HepG2 (cell line): ENCODE measurements at regions not wholly inside any gene's neighbourhood (a gene's known extent, or its start where the extent isn't known, plus 50 kb on each side); places are given as distances from the start of the nearest gene placed in this dataset.

Experiments used
- CEBPG ChIP-seq: IDR thresholded peaks from 2 replicates; pipeline ENCODE4 v1.6.1; 2016
- CHD2 ChIP-seq: IDR thresholded peaks from 2 replicates; pipeline ENCODE4 v1.6.1; 2011; ENCODE audit warnings: low read depth, low read length, improper control_type of control experiment
- NFIC ChIP-seq: IDR thresholded peaks from 2 replicates; pipeline ENCODE4 v1.6.1; 2012; ENCODE audit warnings: mild to moderate bottlenecking, low read length, inconsistent platforms
- NFKBIZ ChIP-seq: IDR thresholded peaks from 2 replicates; pipeline ENCODE4 v1.6.1; 2018; ENCODE audit warnings: missing genetic modification reagents, missing compliant biosample characterization
- SIN3A ChIP-seq: IDR thresholded peaks from 2 replicates; pipeline ENCODE4 v1.6.1; 2011; ENCODE audit warnings: low read depth, mild to moderate bottlenecking, control low read depth, low read length, borderline replicate concordance
- SKI ChIP-seq: fragments of 450-650 bp; IDR thresholded peaks from one replicate; pipeline ENCODE4 v1.6.1; 2018; ENCODE audit warnings: mild to moderate bottlenecking; ENCODE audit not compliant: partially characterized antibody
- SPEN ChIP-seq: sonication (generic); formaldehyde crosslinking; IDR thresholded peaks from 2 replicates; pipeline ENCODE4 v1.5.1; 2020; ENCODE audit warnings: low read depth, mild to moderate bottlenecking, missing genetic modification reagents
- ZBTB7A ChIP-seq: sonication (generic); formaldehyde crosslinking; IDR thresholded peaks from 2 replicates; pipeline ENCODE4 v1.8.0; 2022; ENCODE audit warnings: mild to moderate bottlenecking, missing genetic modification reagents
- ZNF441 ChIP-seq: sonication (generic); formaldehyde crosslinking; IDR thresholded peaks from 2 replicates; pipeline ENCODE4 v1.7.0; 2021; ENCODE audit warnings: missing genetic modification reagents, borderline replicate concordance
- TF ChIP-seq, protein P1 (sequence below): IDR thresholded peaks from 2 replicates; pipeline ENCODE4 v1.6.1; 2016; ENCODE audit warnings: low read depth
- TF ChIP-seq, protein P2 (sequence below): sonication (generic); formaldehyde crosslinking; IDR thresholded peaks from 2 replicates; pipeline ENCODE4 v1.4.0; 2020; ENCODE audit warnings: mild to moderate bottlenecking, missing genetic modification reagents
- TF ChIP-seq, protein P3 (sequence below), 2 experiments: IDR thresholded peaks; 2 replicates each; pipeline ENCODE4 v1.6.1; 2011 to 2012; ENCODE audit warnings: low read length in 2 of 2, borderline replicate concordance in 1 of 2, low read depth in 1 of 2, mild to moderate bottlenecking in 1 of 2, moderate library complexity in 1 of 2
- TF ChIP-seq, protein P4 (sequence below): conservative IDR thresholded peaks from 2 replicates; pipeline ENCODE4 v1.6.1; 2018; ENCODE audit warnings: missing genetic modification reagents
- TF ChIP-seq, protein P5 (sequence below): sonication (generic); formaldehyde crosslinking; conservative IDR thresholded peaks from 2 replicates; pipeline ENCODE4 v1.4.0; 2020; ENCODE audit warnings: missing genetic modification reagents

DNA sequence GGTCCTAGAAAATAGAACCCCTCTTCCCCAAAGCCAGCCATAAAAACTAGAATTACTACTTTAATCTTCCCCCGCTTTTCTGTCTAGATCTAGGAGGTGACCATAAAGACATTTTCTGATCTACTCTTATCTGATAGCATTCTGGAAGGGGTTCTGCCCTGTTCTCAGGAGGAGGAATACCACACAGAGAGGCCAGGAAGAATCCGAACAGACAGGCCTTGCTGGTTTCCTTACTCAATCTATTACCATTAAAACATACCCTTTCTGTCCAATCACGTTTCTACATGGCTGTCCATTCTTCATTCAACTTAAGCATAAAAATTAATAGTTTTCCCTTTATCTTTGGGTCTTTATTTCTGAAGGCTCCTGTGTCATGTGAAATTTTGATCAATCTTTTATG is 198.7 kb downstream of the GPAT3 start:
- TF ChIP-seq CHD2 (no peak), NFIC (no peak), SKI (no peak), CEBPG (CRISPR knock-in tag) (no peak), SPEN (no peak), NFKBIZ (CRISPR knock-in tag) (no peak), ZBTB7A (no peak), SIN3A (no peak), ZNF441 (CRISPR knock-in tag) (no peak)
- TF ChIP-seq, protein P1, sequence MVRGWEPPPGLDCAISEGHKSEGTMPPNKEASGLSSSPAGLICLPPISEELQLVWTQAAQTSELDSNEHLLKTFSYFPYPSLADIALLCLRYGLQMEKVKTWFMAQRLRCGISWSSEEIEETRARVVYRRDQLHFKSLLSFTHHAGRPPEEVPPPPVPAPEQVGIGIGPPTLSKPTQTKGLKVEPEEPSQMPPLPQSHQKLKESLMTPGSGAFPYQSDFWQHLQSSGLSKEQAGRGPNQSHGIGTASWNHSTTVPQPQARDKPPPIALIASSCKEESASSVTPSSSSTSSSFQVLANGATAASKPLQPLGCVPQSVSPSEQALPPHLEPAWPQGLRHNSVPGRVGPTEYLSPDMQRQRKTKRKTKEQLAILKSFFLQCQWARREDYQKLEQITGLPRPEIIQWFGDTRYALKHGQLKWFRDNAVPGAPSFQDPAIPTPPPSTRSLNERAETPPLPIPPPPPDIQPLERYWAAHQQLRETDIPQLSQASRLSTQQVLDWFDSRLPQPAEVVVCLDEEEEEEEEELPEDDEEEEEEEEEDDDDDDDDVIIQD (CRISPR knock-in tag), result no peak
- TF ChIP-seq, protein P2, sequence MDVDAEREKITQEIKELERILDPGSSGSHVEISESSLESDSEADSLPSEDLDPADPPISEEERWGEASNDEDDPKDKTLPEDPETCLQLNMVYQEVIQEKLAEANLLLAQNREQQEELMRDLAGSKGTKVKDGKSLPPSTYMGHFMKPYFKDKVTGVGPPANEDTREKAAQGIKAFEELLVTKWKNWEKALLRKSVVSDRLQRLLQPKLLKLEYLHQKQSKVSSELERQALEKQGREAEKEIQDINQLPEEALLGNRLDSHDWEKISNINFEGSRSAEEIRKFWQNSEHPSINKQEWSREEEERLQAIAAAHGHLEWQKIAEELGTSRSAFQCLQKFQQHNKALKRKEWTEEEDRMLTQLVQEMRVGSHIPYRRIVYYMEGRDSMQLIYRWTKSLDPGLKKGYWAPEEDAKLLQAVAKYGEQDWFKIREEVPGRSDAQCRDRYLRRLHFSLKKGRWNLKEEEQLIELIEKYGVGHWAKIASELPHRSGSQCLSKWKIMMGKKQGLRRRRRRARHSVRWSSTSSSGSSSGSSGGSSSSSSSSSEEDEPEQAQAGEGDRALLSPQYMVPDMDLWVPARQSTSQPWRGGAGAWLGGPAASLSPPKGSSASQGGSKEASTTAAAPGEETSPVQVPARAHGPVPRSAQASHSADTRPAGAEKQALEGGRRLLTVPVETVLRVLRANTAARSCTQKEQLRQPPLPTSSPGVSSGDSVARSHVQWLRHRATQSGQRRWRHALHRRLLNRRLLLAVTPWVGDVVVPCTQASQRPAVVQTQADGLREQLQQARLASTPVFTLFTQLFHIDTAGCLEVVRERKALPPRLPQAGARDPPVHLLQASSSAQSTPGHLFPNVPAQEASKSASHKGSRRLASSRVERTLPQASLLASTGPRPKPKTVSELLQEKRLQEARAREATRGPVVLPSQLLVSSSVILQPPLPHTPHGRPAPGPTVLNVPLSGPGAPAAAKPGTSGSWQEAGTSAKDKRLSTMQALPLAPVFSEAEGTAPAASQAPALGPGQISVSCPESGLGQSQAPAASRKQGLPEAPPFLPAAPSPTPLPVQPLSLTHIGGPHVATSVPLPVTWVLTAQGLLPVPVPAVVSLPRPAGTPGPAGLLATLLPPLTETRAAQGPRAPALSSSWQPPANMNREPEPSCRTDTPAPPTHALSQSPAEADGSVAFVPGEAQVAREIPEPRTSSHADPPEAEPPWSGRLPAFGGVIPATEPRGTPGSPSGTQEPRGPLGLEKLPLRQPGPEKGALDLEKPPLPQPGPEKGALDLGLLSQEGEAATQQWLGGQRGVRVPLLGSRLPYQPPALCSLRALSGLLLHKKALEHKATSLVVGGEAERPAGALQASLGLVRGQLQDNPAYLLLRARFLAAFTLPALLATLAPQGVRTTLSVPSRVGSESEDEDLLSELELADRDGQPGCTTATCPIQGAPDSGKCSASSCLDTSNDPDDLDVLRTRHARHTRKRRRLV (CRISPR knock-in tag), result no peak
- TF ChIP-seq, protein P3, sequence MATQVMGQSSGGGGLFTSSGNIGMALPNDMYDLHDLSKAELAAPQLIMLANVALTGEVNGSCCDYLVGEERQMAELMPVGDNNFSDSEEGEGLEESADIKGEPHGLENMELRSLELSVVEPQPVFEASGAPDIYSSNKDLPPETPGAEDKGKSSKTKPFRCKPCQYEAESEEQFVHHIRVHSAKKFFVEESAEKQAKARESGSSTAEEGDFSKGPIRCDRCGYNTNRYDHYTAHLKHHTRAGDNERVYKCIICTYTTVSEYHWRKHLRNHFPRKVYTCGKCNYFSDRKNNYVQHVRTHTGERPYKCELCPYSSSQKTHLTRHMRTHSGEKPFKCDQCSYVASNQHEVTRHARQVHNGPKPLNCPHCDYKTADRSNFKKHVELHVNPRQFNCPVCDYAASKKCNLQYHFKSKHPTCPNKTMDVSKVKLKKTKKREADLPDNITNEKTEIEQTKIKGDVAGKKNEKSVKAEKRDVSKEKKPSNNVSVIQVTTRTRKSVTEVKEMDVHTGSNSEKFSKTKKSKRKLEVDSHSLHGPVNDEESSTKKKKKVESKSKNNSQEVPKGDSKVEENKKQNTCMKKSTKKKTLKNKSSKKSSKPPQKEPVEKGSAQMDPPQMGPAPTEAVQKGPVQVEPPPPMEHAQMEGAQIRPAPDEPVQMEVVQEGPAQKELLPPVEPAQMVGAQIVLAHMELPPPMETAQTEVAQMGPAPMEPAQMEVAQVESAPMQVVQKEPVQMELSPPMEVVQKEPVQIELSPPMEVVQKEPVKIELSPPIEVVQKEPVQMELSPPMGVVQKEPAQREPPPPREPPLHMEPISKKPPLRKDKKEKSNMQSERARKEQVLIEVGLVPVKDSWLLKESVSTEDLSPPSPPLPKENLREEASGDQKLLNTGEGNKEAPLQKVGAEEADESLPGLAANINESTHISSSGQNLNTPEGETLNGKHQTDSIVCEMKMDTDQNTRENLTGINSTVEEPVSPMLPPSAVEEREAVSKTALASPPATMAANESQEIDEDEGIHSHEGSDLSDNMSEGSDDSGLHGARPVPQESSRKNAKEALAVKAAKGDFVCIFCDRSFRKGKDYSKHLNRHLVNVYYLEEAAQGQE (IDR thresholded peaks at IDR 0.05; ENCODE audit: borderline replicate concordance in 1 of 2, low read depth in 1 of 2, low read length in 2 of 2), result no peak
- TF ChIP-seq, protein P4, sequence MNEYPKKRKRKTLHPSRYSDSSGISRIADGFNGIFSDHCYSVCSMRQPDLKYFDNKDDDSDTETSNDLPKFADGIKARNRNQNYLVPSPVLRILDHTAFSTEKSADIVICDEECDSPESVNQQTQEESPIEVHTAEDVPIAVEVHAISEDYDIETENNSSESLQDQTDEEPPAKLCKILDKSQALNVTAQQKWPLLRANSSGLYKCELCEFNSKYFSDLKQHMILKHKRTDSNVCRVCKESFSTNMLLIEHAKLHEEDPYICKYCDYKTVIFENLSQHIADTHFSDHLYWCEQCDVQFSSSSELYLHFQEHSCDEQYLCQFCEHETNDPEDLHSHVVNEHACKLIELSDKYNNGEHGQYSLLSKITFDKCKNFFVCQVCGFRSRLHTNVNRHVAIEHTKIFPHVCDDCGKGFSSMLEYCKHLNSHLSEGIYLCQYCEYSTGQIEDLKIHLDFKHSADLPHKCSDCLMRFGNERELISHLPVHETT (CRISPR knock-in tag), result no peak
- TF ChIP-seq, protein P5, sequence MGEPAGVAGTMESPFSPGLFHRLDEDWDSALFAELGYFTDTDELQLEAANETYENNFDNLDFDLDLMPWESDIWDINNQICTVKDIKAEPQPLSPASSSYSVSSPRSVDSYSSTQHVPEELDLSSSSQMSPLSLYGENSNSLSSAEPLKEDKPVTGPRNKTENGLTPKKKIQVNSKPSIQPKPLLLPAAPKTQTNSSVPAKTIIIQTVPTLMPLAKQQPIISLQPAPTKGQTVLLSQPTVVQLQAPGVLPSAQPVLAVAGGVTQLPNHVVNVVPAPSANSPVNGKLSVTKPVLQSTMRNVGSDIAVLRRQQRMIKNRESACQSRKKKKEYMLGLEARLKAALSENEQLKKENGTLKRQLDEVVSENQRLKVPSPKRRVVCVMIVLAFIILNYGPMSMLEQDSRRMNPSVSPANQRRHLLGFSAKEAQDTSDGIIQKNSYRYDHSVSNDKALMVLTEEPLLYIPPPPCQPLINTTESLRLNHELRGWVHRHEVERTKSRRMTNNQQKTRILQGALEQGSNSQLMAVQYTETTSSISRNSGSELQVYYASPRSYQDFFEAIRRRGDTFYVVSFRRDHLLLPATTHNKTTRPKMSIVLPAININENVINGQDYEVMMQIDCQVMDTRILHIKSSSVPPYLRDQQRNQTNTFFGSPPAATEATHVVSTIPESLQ, result no peak
